NOMO-1 treated with dmso at 0.1 percent for 144 hours (cell line): ENCODE measurements at regions not wholly inside any gene's neighbourhood (a gene's known extent, or its start where the extent isn't known, plus 50 kb on each side); places are given as distances from the start of the nearest gene placed in this dataset.

Source experiments
- DNase-seq: peaks from one replicate; lab custom pipeline; 2025; ENCODE audit not compliant: unreplicated experiment; lab: John Stamatoyannopoulos, UW

- DNase-seq: no peak
Observed at GRCh38 chr9:110047955-110048402, 160.0 kb downstream of the C9orf152 start.

DNA sequence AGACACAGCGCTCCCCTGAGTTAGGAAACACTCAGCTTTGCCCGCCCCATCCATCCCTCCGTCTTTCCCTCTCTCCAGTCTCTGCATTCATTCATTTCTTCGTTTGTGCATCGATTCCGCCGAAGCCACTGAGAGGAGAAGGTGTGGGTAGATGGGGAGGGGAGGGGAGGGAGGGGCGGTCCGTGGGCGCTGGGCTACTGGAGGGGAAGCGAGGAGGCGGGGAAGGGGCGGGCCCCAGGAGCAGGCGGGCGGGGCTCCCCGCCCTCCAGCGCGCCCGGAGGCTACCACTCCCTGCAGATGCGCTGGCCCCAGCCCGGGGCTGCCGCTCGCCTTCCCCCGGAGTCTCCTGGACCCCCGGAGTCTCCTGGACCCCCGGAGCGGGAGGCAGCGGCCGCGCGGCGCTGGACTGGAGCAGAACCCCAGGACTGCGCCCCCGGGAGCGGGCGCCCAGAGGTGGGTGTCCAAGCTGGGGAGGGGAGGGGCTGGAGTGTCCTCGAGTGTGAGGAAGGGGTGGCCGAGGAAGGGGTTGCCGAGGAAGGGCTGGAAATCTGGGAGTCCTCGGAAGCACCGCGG lies 159.5 kb downstream of the C9orf152 start:
- DNase-seq: peak; percentile 63

GRCh38 chr9:110048976-110049698 lies 158.8 kb downstream of the C9orf152 start:
- DNase-seq: no peak

DNA sequence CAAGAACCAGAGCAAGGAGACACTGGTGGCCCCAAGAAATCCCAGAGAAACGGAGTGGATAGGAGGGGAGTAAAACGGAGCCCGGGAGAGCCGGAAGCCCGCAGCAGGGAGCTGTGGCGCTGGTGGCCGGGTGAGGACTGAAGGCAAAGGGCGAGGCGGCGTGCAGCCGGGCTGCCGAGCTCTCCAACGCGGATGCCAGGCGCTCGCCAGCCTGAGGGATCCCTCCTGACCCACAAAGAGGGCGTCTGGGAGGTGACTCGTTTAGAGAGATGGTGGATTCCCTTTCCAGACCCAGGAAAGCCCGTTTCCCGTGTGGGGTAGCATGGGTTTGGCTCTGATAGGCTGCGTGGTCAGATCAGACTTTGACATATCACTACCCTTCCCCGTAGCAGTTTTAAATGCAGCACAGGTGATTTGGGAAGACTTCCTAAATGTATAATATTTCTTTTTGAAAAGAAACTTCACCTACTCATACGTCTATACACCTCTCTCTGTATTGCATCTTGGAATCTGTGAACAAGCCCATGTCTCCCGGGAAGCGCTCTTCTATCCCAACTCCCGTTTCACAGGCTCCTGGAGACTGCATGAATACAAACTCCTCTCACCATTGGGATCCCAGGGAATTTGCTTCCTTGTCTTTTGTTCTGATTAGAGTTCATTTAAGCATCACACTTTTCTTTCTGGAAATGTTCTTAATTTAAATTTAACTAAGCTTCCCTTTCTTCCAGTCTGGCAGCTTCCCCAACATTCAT lies 158.1 kb downstream of the C9orf152 start:
- no peak for DNase-seq

- DNase-seq: peak; percentile 34
Observed at GRCh38 chr9:110050925-110051355, 157.0 kb downstream of the C9orf152 start.

DNA sequence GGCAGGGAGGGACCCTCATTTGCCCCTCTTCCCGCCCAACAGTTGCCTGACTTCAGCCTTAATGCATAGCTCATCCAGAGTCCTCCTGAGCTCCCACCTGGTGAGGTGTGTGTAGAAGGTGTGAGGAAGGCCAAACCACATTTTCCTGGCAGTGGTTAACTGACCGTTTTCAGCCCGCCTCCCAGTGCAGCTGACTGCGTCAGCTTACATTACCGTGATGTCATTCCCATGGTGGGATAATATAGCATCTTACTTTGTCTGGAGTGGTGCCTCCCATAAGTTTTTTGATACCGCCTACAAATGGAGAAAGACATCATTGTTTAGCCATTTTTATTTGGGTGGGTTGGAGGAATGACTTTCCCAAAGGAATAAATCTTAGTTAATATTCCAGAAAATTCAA lies 151.9 kb downstream of the C9orf152 start:
- DNase-seq: no peak

- peak; percentile 42 for DNase-seq
Observed at GRCh38 chr9:110058304-110058953, 149.5 kb downstream of the C9orf152 start.

DNA sequence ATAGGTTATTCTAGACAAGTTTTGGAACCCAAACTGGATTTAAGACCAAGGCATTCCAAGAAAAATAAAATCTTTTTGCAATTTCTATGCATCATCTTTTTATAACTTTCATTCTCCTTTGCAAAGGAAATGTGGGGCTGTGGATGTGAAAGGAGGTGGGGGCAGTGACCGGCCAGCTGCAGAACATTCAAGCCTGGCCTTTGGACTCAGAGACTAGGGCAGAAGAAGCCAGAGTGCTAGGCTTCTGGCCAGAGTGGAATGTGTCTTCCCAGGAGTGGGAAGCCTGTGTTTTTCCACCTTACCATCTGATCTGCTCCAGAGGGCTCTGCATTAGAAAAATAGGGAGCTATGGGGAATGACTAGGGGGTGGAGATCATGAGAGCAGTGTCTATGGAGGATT lies 148.5 kb downstream of the C9orf152 start:
- no peak for DNase-seq

DNA sequence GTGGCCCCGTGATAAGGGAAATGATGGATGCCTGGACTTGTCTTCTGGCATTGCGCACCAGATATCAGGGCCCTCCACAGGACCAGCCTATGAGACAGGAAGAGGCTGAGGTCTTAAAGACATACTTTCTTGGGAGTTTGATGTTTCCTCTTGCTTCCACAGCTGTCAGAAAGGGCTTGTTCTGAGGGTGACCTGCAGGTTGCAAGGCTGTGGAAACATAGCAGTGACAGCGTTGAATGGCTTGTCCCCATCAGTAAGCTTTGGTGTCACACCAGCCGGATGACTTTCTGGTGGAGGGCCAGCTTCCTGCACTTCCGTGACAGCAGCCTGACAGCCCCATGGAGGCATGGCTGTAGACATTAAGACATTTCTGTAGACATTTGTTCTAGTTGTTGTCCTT lies 143.2 kb downstream of the C9orf152 start:
- DNase-seq: peak; percentile 12

GRCh38 chr9:110065532-110065931 lies 142.4 kb downstream of the C9orf152 start:
- peak; percentile 85 for DNase-seq

DNA sequence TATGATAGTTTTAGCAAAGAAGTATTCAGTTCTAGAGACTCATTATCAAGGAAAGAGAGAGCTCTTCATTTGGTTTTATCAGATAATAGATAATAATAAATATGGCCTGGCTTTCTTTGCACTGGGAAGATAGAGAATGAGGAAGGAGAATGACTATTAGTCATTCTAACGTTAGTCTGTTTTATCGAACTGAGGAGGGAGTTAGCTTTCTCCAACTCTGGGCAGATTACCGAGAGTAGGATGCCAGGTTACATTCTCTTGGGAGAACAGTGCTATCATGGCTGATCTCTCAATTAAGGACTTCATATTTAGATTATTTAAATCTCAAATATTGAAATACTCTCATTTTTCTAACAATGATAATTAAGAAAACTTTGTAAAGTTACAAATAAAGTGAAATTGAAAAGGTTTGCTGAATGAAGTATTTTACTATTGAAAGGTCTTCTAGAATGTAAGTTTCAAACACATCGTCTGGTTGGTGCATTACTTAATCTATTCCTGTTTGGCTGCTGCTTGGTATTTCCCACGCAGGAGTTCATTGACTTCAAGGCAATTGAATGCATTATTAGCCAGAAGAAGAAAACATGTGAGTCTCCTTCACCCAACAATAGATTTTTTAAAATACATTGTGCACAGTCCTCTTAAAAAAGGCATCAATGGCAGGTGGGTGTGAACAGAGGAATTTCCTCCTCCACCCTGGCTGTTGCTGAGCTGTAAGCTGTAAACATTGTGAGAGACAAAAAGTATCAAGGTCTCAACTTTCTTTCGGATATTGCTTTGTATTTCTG lies 140.8 kb downstream of the C9orf152 start:
- DNase-seq: no peak

- DNase-seq: no peak
Observed at GRCh38 chr9:110068212-110068611, 139.7 kb downstream of the C9orf152 start.

- peak; percentile 86 for DNase-seq
Observed at GRCh38 chr9:110069326-110070248, 138.4 kb downstream of the C9orf152 start.

DNA sequence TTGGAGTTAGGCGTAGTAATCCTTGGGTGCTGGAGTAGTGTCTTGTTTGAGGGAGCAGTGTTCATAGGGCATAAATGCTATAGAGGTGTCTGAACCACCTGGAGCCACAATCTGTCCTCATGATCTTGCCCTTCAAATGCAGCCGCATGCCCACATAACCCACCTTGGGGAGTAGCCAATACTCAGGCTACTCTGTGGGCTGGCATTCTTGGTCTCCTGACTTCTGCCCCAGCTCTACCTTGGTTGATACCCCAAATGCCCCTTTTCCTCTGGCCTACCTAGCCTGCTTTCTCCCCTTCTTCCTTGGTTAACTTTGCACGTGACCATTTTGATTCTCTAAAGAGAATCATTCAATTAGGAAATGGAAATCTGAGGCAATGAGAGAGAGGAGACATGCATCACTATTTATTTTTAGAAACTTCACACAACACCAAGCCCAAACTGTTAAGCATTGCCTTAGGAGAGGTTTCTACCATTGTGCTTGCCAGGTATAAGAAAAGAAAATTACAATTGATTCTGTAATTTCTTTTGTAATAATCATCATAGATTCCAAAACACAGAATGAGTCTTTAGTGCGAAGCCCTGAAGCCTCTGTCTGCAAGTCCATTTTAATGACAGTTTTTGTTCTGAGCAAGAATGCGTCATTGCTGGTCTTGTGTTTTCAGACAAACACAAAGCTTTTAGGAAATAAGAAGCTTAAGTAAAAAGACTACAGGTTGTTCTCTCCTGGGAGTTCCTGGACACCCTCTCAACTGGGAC lies 135.2 kb downstream of the C9orf152 start:
- DNase-seq: no peak

DNA sequence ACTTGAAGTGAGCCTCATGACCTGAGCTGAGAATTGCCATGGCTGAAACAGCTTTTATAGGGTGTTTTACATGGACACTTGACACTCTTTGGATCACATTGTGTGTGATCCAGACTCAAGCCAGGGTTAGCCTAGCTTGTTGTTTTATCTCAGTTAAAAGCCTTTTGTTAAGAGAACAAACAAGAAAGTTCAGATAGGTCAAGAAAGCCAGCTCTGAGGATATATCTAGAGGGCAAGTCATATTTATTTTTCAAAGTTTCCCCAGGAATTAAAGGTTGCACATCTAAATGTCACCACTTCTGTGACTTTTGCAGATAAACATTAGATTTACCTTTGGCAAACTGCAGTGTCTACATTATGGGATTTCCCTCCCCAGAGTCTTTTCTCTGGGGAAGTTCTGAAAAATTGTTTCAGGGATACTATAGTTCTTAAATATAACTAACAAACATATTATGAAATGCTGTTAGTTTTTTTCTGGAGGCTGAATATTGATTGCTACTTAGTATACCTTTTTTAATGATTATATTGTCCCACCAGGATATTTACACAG lies 134.5 kb downstream of the C9orf152 start:
- DNase-seq: no peak

- DNase-seq: no peak
Observed at GRCh38 chr9:110076894-110077725, 130.8 kb downstream of the C9orf152 start.

DNA sequence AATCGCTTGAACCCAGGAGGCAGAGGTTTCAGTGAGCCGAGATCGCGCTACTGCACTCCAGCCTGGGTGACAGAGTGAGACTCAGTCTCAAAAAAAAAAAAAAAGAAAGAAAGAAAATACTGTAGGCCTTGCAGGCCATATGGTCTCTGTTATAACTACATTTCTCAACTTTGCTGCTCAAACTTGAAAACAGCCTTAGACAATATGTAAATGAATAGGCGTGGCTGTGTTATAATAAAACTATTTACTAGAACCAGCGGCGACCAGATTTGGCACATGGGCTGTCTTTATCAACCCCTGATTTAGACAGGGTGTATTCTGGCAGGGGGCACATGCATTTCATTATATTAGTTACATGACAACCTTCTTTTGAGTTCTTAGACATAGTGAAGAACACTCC lies 130.0 kb downstream of the C9orf152 start:
- DNase-seq: no peak

- no peak for DNase-seq
Observed at GRCh38 chr9:110078604-110079003, 129.4 kb downstream of the C9orf152 start.
